A673 (cell line): ENCODE measurements at regions not wholly inside any gene's neighbourhood (a gene's known extent, or its start where the extent isn't known, plus 50 kb on each side); places are given as distances from the start of the nearest gene placed in this dataset.
A peak's percentile ranks its signal among the peaks of the same experiment; 100 is the strongest.

Experiments used
- BruUV-seq: library from RNA; stranded (reverse); fragments of 400-500 nt; replicated peaks from 2 replicates; lab custom pipeline; 2021; lab: Mats Ljungman, UMichigan
- CTCF ChIA-PET: fragments of 300-600 bp; sonication (Branson Sonifier 250); formaldehyde crosslinking; loops from one replicate; lab custom pipeline; 2022; ENCODE audit warnings: antibody characterized with exemption; lab: Charles Lee
- POLR2A ChIA-PET: fragments of 300-600 bp; sonication (Branson Sonifier 250); formaldehyde crosslinking; loops from one replicate; lab custom pipeline; 2022; ENCODE audit warnings: antibody characterized with exemption; ENCODE audit not compliant: low non-redundant PET; lab: Charles Lee
- DNase-seq: peaks from one replicate; pipeline ENCODE4 v3.0.0-alpha.2; 2015; ENCODE audit warnings: low spot score
- H3K27ac ChIP-seq: fragments of 200-600 bp; sonication (generic); 2 replicates; pipeline ENCODE4 v1.5.1; 2016; ENCODE audit warnings: mixed run types, low read depth, mild to moderate bottlenecking, mixed read lengths, antibody characterized with exemption, low read length; ENCODE audit not compliant: poor library complexity, severe bottlenecking
- H3K27me3 ChIP-seq: fragments of 200-600 bp; sonication (generic); replicated peaks from 2 replicates; pipeline ENCODE4 v1.6.1; 2017; ENCODE audit warnings: mixed run types, low read depth, mild to moderate bottlenecking, mixed read lengths, antibody characterized with exemption, low read length; ENCODE audit not compliant: insufficient read depth, poor library complexity
- H3K36me3 ChIP-seq: fragments of 200-600 bp; sonication (generic); 2 replicates; pipeline ENCODE4 v1.6.1; 2016; ENCODE audit warnings: mixed run types, mild to moderate bottlenecking, mixed read lengths, antibody characterized with exemption, low read length; ENCODE audit not compliant: insufficient read depth, poor library complexity, severe bottlenecking
- H3K4me1 ChIP-seq: fragments of 200-600 bp; sonication (generic); 2 replicates; pipeline ENCODE4 v1.6.1; 2017; ENCODE audit warnings: mixed run types, mild to moderate bottlenecking, mixed read lengths, antibody characterized with exemption, low read length; ENCODE audit not compliant: insufficient read depth, poor library complexity, severe bottlenecking
- H3K4me3 ChIP-seq: fragments of 200-600 bp; sonication (generic); 2 replicates; pipeline ENCODE4 v1.5.1; 2016; ENCODE audit warnings: low read depth, mixed run types, mild to moderate bottlenecking, mixed read lengths, low read length; ENCODE audit not compliant: poor library complexity, severe bottlenecking
- H3K9me3 ChIP-seq: fragments of 200-600 bp; sonication (generic); 2 replicates; pipeline ENCODE4 v1.6.1; 2016; ENCODE audit warnings: mixed run types, low read depth, mild to moderate bottlenecking, mixed read lengths, antibody characterized with exemption, low read length; ENCODE audit not compliant: poor library complexity, severe bottlenecking
- CTCF ChIP-seq: fragments of 300-800, 200-600 bp; sonication (generic); conservative IDR thresholded peaks from 2 replicates; pipeline ENCODE4 v1.5.1; 2017; ENCODE audit warnings: low read depth, mild to moderate bottlenecking, antibody characterized with exemption, low read length, moderate library complexity, mixed read lengths
- EZH2 ChIP-seq: fragments of 200-600 bp; sonication (generic); IDR thresholded peaks from 2 replicates; pipeline ENCODE4 v1.6.1; 2017; ENCODE audit warnings: borderline replicate concordance, low read depth, mild to moderate bottlenecking, mixed read lengths, antibody characterized with exemption, low read length; ENCODE audit not compliant: poor library complexity, severe bottlenecking
- intact Hi-C: fragments of 100-400 bp; cut with micrococcal nuclease; formaldehyde crosslinking; loops from one replicate; pipeline ENCODE4 v1.10.0; 2022; ENCODE audit not compliant: unreplicated experiment

GRCh38 chr2:4782647-4783046, 909.5 kb upstream of the SOX11 start:
- POLR2A ChIA-PET: interaction anchor here (0.6 kb wide), 1 partner anchor 38 kb away, joined by 8 read pairs; no protein-coding TSS in a partner anchor
- CTCF ChIA-PET: no interaction called here

GRCh38 chr2:4791488-4791887, 900.7 kb upstream of the SOX11 start:
- TF ChIP-seq CTCF (no peak), EZH2 (no peak)
- Histone ChIP-seq H3K4me1 (peaks cover 7% of the 10 kb centered on the region), H3K27me3 (no peaks in the 10 kb centered on the region), H3K4me3 (no peak overlapping the region), H3K27ac (no peak overlapping the region), H3K9me3 (peaks cover 11% of the 10 kb centered on the region), H3K36me3 (no peaks in the 10 kb centered on the region)
- CTCF ChIA-PET: no interaction called here
- POLR2A ChIA-PET: no interaction called here
- intact Hi-C loops: no loop called here
- no TSS peak for BruUV-seq
- peak; percentile 2 for DNase-seq

More at GRCh38 chr2:4782647-4783046, 909.5 kb upstream of the SOX11 start:
- intact Hi-C loops: no loop called here
- peaks cover 9% of the 10 kb centered on the region for H3K9me3 ChIP-seq
- H3K4me3 ChIP-seq: no peak overlapping the region
- BruUV-seq: no TSS peak
- TF ChIP-seq CTCF (no peak), EZH2 (no peak)
- DNase-seq: no peak
- H3K4me1 ChIP-seq: no peaks in the 10 kb centered on the region
- no peaks in the 10 kb centered on the region for H3K36me3 ChIP-seq
- H3K27me3 ChIP-seq: no peaks in the 10 kb centered on the region
- no peak overlapping the region for H3K27ac ChIP-seq

DNA sequence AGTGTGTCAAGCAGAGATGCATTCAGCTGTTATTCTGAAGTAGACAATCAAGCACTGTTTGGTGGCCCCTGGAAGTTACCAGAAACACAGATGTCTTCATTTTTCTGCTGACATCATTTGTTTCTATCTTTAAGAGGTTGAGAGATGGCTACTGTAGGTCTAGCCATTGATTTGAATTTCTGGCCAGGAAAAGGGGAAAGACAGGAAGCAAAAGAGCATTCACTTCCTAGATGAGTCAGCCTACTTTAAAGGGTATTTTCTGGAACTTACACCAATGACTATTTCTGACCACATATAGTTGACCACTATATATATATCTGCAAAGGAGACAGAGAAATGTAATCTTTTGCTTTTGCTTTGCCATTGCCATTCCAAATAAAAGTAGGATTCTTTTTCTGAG, 900.1 kb upstream of the SOX11 start:
- ChIA-PET CTCF (no interaction called here), POLR2A (no interaction called here)
- Histone ChIP-seq H3K27me3 (no peaks in the 10 kb centered on the region), H3K36me3 (no peaks in the 10 kb centered on the region), H3K4me1 (peaks cover 7% of the 10 kb centered on the region), H3K27ac (no peak overlapping the region), H3K4me3 (no peak overlapping the region), H3K9me3 (peaks cover 7% of the 10 kb centered on the region)
- TF ChIP-seq CTCF (no peak), EZH2 (no peak)
- intact Hi-C loops: no loop called here
- no TSS peak for BruUV-seq
- DNase-seq: peak; percentile 19
